AG09309 (cell line): ENCODE measurements at regions not wholly inside any gene's neighbourhood (a gene's known extent, or its start where the extent isn't known, plus 50 kb on each side); places are given as distances from the start of the nearest gene placed in this dataset.
"Not testable (repeated sequence)": the region's sequence is repeated elsewhere in the genome, so short reads cannot be mapped to it uniquely, and the experiment has no call there.

ENCODE experiments used
- DNase-seq: peaks from one replicate; pipeline ENCODE4 v3.0.0-alpha.2; 2010; ENCODE audit warnings: low read depth
- H3K4me3 ChIP-seq: 2 replicates; pipeline ENCODE4 v1.5.1; 2011; ENCODE audit warnings: mild to moderate bottlenecking, low read depth, low read length, moderate library complexity; ENCODE audit not compliant: control insufficient read depth
- CTCF ChIP-seq: IDR thresholded peaks from 2 replicates; pipeline ENCODE4 v1.5.1; 2011; ENCODE audit warnings: mild to moderate bottlenecking, low read depth, low read length, inconsistent platforms; ENCODE audit not compliant: insufficient read depth, control insufficient read depth; ENCODE audit errors: missing control alignments

- no peak overlapping the region for H3K4me3 ChIP-seq
- TF ChIP-seq CTCF, result no peak
- DNase-seq, result no peak
Measured at GRCh38 chr6:6869094-6869493, 238.7 kb upstream of the RREB1 start.

DNA sequence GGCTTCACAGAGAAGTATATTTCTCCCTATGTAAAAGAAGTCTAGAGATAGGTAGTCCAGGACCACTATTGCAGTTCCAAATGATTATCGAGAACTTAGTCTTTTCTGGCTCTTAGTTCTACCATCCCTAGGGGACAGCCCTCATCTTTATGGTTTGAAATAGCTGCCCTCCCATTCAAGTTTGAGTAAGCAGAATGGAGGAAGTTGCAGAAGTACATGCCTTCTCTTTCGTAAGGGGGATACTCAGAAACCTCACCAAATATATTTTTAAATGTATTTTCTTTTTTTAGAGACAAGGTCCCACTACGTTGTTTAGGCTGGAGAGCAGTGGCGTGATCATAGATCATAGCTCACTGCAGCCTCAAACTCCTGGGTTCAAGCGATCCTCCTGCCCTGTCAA, 236.8 kb upstream of the RREB1 start:
- TF ChIP-seq CTCF, result no peak
- H3K4me3 ChIP-seq, result no peak overlapping the region
- DNase-seq, result no peak

DNA sequence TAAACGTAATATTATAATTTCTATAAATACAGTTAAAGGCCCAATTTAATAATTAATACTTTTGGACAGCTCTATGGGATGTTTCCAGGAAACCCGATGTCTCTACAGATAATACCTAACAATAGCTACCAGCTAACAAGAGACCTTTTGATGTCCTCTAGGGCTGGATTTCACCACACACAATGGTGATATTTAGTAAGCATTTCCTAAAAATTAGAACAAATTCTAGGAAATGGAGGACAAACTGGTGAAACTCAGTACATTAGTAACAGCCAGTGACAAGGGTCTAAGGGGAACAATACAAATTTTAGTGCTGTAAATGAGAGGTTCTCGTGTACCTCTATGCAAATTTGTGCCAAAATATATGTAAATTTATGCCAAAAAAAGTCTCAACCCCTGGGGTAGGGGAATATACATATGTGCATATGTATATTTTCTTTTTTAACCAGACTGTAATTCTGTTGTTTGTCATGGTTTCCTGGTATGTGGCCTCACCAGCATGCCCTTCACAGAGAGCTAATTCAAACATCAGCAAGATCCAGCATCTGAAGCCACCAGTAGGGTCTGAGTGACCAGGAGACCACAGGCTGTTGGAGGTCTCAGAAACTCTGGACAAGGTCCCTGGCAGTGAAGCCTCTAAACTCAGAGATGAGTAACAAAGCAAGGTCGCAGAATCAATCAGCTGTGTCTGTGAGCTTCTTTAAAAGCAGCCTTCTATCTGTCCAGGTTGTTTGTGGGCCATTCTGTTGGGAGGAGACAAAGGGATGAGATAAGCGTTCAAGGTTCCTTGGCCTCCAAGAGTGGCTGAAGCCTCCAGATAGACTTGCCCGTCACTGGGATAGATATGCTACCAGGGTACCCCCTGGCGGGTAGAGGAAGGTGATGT, 235.1 kb upstream of the RREB1 start:
- no peak for TF ChIP-seq CTCF
- H3K4me3 ChIP-seq, result no peak overlapping the region
- DNase-seq, result no peak

DNA sequence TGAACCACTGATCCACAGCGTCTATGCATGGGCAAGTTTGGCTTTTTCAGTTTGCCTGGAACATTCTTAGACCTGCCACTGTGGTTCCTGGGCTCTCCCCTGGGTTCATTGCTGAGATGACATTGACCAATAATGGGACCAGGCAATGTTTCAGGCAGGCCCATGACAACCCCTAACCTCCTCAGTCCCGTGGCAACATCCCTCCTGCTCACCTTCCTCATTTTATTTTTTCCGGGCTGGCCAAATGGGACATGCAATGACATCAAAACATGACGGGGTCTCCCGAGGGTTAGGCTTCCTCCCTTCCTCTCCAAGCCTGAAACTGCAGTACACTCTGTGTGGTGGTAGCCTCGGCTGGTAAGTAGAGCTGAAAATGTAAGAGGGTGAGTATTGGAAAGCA, 234.0 kb upstream of the RREB1 start:
- H3K4me3 ChIP-seq, result no peak overlapping the region
- no peak for TF ChIP-seq CTCF
- no peak for DNase-seq

- no peak for TF ChIP-seq CTCF
- no peak overlapping the region for H3K4me3 ChIP-seq
- DNase-seq, result peak; percentile 89
Measured at GRCh38 chr6:6875818-6876470, 231.8 kb upstream of the RREB1 start.

- DNase-seq, H3K4me3 ChIP-seq: not testable (repeated sequence)
Measured at GRCh38 chr6:6877792-6878191, 230.0 kb upstream of the RREB1 start.

DNA sequence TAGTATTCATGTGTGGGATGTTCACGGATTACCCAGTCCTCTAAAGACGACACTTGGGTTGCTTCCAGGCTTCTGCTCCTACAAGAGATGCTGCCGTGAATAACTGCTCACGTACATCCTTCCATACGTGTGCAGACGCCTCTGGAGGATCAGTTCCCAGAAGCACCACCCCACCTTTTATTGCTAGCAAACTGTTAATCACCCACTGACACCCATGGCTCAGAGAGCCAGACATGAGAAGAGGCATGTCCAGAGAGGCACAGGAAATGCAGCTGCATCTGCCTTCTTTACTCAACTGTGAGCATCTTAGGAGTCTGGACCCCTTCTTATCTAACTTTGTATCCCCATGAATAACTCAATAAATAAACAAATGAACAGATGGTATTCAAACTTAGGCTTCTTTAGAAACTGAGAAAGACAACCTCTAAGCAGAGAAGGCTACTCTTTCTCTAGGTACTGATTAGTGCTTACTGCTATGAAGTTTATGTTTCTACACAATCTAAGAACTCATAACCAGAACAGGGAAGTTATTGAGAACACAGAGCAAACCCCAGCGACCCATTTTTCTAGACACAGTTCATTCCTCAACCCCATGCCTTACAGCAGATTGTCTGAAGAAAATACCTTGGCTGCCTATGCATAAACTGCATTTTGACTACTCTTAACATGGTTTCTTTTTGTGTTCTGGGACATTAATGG, 228.7 kb upstream of the RREB1 start:
- no peak for TF ChIP-seq CTCF
- no peak overlapping the region for H3K4me3 ChIP-seq
- DNase-seq, result no peak

DNA sequence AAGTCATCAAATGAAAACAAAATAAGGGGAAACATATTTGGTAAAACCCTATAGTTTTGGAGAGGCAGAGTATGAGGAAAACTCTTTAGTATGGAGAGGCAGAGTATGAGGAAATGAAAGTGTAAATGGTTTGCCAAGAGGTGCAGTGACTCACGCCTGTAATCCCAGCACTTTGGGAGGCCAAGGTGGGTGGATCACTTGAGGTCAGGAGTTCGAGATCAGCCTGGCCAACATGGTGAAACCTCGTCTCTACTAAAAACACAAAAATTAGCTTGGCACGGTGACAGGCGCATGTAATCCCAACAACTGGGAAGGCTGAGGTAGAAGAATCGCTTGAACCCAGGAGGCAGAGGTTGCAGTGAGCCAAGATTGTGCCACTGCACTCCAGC, 228.2 kb upstream of the RREB1 start:
- not testable (repeated sequence) for DNase-seq

More for the DNA sequence above, 228.2 kb upstream of the RREB1 start:
- H3K4me3 ChIP-seq, result not testable (repeated sequence)
